GDM1 (cell line): ENCODE measurements at regions not wholly inside any gene's neighbourhood (a gene's known extent, or its start where the extent isn't known, plus 50 kb on each side); places are given as distances from the start of the nearest gene placed in this dataset.
"Not testable (repeated sequence)": the region's sequence is repeated elsewhere in the genome, so short reads cannot be mapped to it uniquely, and the experiment has no call there.

Experiments
- DNase-seq: peaks from one replicate; lab custom pipeline; 2025; lab: John Stamatoyannopoulos, UW

DNA sequence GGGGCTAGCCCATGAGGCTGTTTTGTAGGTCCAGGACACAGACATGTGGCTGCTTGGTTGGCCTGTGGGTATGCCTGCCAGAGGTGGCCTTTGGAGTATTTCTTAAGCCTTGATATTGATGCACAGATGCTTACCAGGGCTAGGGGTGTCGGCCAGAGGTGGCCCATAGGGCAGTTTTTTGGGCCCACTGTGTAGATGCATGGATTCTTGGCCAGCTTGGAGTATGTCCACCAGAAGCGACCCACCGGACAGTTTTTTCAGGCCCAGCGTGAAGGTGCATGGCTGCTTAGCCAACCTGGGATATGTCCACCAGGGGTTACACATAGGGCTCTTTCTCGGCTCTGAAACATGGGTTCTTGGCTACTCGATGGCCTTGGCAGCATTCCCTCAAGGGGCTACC lies 1199.1 kb downstream of the CNTNAP5 start:
- no peak for DNase-seq

DNA sequence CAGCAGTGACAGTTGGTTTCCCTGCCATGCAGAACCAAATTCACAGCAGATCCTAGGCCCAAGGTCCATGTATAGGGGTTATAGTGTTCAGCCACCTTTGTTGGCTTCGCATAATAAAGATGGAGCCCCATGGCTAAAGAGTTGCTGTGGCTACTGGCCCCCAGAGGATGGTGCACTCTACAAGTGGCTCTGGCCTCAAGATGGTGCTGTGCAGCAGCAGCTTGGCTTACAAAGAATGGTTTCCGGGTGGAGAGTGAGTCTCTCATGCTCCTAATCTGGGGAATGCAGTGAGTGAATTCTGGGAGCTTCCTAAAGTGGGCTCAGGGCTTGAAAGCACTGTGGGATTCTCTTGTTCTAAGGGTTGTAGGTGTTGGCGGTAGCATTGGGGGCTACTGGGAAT lies 1199.7 kb downstream of the CNTNAP5 start:
- DNase-seq = no peak

DNA sequence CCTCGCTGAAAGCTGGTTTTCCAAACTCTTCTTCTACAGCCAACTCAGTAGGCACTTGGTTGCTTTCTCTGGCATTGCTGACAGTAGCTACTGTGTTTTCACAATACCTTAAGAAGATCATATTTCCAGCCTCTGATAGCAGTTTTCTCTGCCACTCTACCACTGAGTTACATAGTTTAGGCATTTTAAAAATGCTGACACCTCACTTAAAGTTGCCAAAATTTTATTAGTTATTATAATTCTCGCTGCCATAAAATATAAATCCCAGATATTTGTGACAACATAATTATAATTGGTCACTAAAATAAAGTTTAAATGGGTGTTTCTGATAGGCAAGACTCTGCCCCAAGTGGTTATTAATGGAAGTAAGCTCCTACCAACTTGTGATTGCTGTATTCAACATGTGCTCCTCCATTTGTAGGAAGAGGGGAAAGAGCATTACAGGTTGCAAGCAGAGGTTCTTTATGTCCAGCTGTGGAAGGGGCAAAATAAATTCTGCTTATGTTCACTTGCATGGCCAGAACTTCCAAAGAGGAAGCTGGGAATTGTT lies 1202.8 kb downstream of the CNTNAP5 start:
- no peak for DNase-seq

DNA sequence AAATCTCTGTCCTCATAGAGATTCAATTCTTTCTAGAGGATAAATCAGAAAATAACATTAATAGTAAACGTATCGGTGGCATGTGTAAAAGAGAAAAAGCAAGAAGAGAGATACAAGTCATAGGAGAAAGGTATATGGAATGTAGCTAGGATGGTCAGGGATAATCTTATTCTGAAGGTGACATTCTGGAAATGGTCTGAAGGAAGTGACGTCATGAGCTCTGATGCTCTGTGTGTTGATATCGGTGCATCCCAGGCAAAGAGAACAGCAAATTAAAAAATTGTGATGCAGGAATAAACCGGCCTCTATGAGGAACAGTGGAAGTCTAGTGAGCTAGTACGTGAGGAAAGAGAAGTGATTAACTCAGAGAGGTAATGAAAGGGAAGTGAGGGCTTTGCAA lies 1215.8 kb downstream of the CNTNAP5 start:
- no peak for DNase-seq

DNA sequence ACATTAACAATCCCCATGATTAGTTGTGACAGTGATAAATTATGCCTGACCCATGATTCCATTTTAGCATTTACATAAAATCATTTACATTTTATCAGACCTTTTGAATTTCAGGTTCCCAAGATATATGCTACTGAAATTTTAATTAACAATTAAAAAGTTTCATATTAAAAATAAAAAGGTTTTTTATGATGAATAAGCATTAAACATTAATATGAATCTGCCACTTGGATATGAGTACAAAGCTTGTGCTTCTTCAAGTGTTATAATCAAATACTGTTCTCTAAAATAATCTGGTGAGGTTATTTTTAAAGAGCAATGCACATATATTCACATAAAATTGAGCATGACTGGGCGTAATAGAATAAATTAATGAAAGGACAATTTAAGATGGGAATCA lies 1218.0 kb downstream of the CNTNAP5 start:
- DNase-seq = no peak

DNA sequence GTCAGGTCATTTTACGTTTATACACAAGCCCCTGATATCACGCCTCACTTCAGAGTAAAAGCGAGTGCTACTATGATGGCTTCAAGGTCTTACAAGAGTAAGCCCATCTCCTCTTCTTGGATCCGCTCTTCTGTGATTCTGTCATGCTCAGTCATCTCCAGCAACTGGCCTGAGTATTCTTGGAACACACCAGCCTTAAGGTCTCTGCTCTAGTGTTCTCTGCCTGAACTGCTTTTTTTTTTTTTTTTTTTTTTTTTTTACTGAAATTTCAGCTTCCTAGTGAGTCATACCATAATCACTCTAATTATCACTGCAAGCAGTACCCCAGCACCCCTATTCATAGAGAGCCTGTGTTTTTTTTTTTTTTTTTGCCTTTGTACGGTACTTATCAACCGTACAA lies 1228.9 kb downstream of the CNTNAP5 start:
- no peak for DNase-seq

DNA sequence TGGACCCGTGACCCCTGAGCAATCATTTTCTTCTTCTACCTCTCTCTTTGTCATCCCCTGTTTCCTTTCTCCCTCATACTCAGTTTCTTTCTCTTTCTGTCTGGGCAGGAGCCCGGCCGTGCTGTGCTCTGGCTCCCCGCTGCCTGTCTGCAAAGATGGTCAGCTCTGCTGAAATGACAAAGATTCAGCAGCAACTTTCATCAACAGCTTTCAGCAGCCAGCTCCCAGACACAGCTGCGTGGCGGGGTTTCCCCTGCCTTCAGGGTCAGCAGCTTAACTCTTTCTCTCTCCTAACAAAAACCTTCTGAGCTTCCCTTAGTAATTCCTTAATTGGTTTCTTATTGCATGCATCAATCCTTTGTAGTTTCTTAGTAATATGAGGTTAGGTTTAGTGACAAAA lies 1234.4 kb downstream of the CNTNAP5 start:
- no peak for DNase-seq

DNA sequence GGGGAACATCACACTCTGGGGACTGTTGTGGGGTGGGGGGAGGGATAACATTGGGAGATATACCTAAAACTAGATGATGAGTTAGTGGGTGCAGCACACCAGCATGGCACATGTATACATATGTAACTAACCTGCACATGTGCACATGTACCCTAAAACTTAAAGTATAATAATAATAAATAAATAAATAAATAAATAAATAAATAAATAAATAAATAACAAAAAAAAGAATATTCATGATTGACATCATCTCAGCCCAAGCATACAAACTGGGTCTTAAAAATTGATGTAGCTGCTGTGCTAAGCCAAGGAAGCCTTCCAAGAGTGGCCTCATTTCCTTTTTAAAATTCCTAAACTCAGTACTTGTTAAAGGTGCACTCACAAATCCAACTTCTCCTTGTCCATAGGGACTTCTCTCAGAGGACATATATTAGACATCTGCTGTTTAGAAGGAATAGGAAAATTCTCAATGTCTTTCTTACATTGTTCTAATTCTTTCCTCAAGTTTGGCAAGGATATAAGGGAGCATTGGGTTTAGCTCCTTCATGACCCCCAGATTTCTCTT lies 1235.4 kb downstream of the CNTNAP5 start:
- DNase-seq = not testable (repeated sequence)

DNA sequence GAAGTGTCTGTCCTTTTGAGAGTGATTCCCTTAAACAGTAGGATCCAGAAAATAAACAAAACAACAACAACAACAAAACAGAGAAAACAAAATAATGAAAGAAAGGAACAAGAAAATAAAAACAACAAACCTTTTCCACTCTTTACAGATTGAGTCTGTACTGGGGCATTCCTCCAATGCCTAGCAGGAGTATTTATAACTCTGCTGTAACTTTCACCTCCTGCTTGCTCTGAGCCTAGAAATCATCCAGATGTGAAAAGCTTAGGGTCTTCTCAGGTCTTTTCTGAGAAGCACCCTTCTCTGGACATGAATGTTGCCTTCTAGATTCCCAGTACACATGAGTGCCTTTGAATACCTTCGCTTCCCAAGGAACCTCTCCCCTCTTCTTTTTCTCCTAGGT lies 1239.4 kb downstream of the CNTNAP5 start:
- no peak for DNase-seq

DNA sequence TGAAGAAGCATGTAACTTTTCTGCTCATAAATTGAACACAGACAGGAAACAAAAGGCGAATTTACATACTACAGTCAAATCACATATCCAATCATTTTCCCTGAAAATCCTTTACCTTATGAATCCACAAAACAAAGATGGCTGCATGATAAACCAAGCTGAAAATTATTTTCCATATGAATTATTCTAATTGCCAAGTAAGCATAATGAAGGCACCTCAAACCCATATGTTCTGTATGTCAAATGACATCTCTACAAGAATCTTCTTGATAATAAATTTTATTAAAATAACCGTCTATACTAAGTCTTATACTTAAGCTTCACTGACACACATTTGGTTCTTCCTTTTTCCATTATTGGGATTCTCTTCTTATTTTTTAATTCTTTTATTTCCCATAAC lies 1242.6 kb downstream of the CNTNAP5 start:
- no peak for DNase-seq

DNA sequence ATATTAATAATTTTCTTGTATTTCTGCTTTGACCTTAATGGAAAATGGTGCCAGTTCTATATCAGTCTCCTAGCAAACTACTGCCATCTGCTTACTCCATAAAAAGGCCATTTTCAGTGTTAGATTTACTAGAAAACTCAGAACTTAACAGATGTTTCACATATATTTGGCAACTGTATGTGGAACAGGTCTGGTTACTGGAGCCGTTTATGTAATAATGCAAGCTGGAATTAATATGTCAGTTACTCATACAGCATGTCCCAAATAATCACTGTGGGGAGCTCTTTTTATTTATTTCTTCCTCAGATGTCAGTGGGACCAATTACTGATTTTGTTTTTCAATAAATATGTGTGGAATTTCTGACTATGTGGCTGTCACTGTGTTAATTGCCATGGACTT lies 1247.6 kb downstream of the CNTNAP5 start:
- DNase-seq = no peak

DNA sequence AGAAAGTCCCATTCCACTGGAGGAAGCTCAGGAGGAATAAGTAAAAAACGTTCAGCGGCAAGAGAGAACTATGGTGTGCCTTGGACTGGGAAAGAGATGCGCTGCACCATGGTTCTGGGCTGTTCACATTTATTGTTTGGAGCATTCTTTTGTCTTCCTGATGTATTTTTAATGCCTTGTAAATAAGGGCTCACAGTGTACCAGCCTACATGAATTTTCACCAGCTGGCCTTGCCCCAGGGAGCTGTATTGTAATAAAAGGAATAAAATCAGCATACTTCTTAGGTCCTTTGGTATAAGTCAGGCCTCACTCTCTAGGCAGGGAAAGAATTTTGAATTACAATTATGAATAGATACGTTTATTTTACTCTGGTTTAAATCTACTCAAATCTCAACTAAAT lies 1249.6 kb downstream of the CNTNAP5 start:
- no peak for DNase-seq

DNA sequence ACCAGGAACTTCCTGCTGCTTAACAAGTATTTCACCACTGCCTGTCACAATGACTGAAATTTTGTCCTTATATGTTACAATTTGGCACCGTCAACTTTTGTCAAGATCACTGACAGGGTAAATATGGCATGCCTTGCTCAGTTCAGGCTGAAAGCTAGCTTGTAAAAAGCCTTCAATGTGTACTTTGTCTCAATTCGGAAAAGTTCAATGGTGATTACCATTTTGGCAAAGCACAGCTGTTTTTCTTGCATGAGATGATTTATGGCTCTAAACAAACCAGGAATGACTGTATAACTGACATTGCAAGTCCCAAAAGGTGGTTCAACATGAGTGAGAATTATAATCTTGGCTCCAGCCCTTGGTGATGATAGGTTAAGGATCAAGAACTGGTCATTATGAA lies 1255.2 kb downstream of the CNTNAP5 start:
- DNase-seq = no peak

DNA sequence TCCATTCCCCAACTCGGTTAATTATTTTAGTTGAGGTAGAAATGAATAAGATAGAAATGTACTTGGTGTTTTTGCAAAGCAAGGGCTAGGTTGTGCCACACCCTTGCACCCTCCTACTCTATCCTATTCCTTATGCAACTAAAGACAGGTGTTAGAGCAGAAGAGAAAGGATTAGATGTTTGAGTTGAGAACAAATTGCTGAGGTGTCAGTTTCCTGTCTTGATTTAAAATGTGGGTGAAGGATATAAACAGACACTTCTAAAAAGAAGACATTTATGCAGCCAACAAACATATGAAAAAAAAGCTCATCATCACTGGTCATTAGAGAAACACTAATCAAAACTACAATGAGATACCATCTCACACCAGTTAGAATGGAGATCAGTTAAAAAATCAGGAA lies 1256.2 kb downstream of the CNTNAP5 start:
- DNase-seq = no peak

DNA sequence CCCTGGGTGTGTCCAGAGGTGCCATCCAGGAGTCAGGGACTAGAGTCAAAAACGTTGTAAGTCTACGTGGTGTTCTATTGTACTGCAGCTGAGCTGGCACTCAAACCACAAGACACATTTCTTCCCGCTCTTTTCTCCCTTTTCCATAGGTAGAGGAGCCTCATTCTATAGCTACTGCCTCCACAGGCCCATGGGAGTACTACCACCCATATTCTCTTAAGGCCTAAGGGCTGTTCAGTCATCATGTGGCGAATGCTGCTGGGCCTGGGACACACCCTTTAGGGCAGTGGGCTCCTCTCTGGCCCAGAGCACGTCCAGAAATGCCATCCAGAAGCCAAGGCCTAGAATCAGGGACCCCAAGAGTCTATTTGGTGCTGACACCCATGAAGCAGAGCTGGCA lies 1271.7 kb downstream of the CNTNAP5 start:
- DNase-seq = no peak

DNA sequence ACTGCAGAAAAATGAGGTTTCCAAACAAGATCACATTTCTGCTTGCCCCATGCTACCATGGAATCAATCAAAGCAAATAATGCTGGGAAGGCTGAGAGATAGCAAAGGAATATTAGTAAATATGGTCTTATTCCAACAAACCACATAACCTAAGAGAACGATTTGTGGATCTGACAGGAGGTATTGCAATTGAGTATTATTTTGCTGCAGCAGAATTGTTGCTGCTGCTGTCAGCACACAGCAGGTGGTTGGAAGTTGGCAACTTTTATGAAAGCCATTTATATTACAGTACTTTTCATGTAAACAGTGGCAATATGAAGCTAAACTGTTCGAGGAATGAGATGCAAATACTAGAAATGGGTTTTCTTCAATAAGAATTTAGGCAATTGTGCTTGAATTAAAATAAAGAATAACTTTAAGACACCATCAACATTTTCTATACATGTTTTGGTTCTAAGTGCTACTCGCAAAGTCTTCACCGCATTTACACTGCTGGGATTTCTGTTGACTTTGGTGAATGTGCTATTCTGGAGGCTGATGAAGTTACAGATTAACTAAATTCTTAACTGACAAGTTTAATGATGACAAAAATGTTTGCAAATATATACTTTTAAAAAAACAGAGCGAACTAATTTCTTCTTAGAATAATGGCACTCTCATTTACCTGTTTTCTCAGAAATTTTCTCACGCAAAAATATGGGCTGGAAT lies 1285.7 kb downstream of the CNTNAP5 start:
- DNase-seq = no peak

DNA sequence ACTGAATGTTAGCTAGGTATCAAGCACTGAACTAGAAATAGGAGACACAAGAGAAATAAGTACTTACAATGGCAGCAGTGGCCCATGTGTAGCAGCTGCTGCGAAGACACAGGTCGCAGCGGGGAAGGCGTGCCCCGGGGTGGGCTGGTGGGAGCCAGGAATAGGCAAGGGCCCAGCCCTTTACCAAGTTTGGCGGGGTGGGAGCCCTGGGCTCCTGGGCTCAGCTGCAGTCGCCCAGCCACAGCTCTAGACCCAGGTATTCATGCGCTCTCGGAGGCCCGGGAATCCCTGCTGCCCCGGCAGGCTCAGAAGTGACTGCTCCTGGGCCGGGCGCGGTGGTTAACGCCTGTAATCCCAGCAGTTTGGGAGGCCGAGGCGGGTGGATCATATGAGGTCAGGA lies 1287.3 kb downstream of the CNTNAP5 start:
- no peak for DNase-seq

DNA sequence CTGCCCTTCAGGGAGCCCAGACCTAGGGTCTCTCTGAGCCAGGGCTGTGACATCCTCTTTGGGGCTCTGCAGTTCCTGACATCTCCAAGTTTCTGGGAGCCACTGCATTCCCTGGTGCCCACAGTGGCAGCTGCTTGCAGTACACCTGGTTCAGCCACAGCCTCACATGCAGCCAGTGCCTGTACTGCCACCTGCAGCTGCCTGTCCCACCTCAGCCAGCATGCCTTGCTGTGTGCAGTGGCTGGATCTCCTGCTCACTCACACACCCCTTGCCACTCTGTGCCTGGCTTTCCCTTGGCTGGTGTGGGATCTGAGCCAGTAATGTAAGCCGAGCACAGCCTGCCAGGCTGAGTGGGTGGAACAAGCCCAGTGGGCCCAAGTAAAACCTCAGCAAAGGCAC lies 1288.7 kb downstream of the CNTNAP5 start:
- DNase-seq = no peak

DNA sequence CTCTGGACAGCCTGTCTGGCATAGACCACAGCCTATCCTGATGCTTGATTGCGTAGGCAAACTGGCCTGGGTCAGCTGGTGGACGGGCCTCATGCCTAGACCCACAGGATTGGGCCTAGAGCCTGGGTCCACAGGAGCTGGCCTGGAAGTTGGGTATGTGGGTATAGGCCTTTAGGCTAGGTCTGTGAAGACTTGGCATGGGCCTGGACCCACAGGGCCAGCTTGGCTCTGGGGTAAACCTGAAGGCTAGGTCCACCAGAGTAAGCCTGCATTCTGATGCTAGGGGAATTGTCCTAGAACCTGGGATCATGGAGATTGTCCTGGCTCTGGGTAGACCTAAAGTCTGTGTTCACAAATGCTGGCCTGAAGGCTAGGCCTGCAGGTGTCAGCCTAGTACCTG lies 1293.7 kb downstream of the CNTNAP5 start:
- DNase-seq = no peak

DNA sequence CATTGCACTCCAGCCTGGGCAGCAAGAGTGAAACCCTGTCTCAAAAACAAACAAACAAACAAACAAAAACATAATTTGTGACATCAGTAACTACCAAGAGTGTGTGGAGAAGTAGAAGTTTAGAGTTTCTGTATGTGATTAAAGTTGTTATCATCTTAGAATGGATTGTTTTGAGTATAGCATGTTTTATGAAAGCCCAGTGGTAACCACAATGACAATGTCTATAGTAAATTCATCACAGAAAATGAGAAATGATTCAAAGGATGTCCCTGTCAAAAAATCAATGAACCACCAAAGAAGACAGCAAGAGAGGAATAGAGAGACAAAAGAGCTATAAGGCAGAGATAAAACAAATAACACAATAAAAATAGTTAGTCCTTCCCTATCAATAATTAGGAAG lies 1299.2 kb downstream of the CNTNAP5 start:
- DNase-seq = no peak

DNA sequence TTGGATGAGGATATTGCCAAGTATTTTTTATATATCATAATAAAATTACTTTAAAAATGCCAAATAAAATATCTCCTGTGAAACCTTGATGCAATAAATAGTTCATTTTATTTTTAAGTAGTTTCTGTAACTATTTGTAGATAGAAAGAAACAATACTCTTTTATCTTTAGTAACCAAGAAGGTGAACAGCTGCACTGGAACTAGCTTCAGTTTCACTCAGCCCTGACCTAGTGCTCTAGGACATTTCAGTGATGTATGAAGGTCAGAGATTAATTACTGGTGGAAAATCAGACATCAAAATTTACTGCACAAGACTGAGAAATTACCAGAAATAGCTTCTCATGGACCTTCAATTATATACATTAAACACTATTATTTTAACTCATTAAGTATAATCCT lies 1305.0 kb downstream of the CNTNAP5 start:
- no peak for DNase-seq

DNA sequence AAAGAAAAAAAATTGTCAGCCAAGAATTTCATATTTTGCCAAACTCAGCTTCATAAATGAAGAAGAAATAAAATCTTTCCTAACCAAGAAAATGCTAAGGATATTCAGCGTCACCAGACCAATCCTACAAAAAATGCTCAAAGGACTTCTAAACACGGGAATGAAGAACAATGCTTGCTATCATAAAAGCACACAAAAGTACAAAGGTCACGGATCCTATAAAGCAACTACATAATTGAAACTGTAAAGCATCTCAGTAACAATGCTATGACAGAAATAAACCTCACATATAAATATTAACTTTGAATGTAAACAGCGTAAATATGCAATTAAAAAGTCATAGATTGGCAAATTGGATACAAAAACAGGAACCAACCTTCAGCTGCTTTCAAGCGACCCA lies 1314.6 kb upstream of the GYPC start:
- no peak for DNase-seq

DNA sequence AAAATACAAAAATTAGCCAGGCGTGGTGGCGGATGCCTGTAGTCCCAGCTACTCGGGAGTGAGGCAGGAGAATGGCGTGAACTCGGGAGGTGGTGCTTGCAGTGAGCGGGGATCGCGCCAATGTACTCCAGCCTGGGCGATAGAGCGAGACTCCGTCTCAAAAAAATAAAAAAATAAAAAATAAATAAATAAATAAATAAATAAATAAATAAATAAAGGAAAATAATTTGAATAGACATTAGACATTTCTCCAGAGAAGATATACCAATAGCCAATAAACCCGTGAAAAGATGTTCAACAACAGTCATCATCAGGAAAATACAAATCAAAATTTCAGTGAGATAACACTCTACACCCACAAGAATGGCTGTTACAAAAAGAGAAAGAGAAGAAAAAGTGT lies 1302.4 kb upstream of the GYPC start:
- not testable (repeated sequence) for DNase-seq
